ENCODE measurements at regions not wholly inside any gene's neighbourhood (a gene's known extent, or its start where the extent isn't known, plus 50 kb on each side); places are given as distances from the start of the nearest gene placed in this dataset.

DNA sequence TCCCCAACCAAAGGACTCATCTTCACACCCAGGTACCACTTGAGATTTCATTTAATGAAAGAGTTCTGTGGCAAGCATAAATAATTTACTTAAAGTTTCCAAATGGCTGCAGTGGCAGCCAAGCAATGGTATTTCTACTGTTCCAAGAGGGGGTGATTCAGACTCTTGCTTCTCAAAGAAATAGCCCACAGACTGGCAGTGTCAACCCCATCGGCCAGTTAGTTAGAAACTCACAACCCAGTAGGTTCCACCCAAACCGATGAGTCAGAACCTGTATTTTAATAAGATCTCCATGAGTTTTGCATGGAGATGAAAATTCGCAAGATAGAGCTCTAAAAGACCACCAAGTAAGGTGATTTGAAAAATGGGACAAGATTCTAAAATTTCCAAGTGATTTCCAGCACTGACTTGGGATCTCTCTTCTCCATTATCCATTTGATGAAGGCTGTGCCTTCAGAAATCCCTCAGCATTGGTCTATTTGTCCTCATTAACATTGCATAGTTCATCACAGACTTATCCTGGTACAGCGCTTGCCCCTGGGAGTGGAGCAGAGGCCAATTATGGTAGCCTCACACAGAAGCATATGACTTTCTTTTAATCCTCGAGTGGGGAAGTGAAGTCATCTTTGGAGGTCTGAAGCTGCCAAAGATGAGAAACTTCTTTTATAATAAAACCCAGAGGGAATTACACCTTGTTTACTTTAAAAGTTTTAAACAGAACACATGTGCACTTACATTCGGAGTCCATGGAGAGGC lies 361.4 kb upstream of the ID2 start:
- no peak for TF ChIP-seq SCRT1 (tag by site-specific recombination; IDR thresholded peaks at IDR 0.05; ENCODE audit: borderline replicate concordance)
- TF ChIP-seq ZNF324 (tag by site-specific recombination; IDR thresholded peaks at IDR 0.05), result no peak
- TF ChIP-seq ZNF639 (tag by site-specific recombination; IDR thresholded peaks at IDR 0.05), result no peak
- TF ChIP-seq ZNF560 (tag by site-specific recombination; IDR thresholded peaks at IDR 0.05; ENCODE audit: borderline replicate concordance), result no peak
- TF ChIP-seq ZNF449 (tag by site-specific recombination; IDR thresholded peaks at IDR 0.05), result no peak
- no peak for TF ChIP-seq ZNF629 (tag by site-specific recombination; IDR thresholded peaks at IDR 0.05)
- TF ChIP-seq RBAK (tag by site-specific recombination; IDR thresholded peaks at IDR 0.05), result no peak
- no peak for TF ChIP-seq SCRT2 (tag by site-specific recombination; IDR thresholded peaks at IDR 0.05)
- TF ChIP-seq, protein P1, sequence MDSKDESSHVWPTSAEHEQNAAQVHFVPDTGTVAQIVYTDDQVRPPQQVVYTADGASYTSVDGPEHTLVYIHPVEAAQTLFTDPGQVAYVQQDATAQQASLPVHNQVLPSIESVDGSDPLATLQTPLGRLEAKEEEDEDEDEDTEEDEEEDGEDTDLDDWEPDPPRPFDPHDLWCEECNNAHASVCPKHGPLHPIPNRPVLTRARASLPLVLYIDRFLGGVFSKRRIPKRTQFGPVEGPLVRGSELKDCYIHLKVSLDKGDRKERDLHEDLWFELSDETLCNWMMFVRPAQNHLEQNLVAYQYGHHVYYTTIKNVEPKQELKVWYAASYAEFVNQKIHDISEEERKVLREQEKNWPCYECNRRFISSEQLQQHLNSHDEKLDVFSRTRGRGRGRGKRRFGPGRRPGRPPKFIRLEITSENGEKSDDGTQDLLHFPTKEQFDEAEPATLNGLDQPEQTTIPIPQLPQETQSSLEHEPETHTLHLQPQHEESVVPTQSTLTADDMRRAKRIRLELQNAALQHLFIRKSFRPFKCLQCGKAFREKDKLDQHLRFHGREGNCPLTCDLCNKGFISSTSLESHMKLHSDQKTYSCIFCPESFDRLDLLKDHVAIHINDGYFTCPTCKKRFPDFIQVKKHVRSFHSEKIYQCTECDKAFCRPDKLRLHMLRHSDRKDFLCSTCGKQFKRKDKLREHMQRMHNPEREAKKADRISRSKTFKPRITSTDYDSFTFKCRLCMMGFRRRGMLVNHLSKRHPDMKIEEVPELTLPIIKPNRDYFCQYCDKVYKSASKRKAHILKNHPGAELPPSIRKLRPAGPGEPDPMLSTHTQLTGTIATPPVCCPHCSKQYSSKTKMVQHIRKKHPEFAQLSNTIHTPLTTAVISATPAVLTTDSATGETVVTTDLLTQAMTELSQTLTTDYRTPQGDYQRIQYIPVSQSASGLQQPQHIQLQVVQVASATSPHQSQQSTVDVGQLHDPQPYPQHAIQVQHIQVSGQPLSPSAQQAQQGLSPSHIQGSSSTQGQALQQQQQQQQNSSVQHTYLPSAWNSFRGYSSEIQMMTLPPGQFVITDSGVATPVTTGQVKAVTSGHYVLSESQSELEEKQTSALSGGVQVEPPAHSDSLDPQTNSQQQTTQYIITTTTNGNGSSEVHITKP (tag by site-specific recombination; IDR thresholded peaks at IDR 0.05), result no peak
- TF ChIP-seq KLF7 (tag by site-specific recombination; IDR thresholded peaks at IDR 0.05; ENCODE audit: borderline replicate concordance), result no peak
- no peak for TF ChIP-seq ZNF266 (tag by site-specific recombination; IDR thresholded peaks at IDR 0.05; ENCODE audit: low read depth)
- no peak for TF ChIP-seq ZBTB11 (tag by site-specific recombination; conservative IDR thresholded peaks at IDR 0.05; ENCODE audit: low read depth)
- no peak for TF ChIP-seq TRIM28 (IDR thresholded peaks at IDR 0.05; ENCODE audit: borderline replicate concordance, low read length)
- no peak for TF ChIP-seq KLF10 (tag by site-specific recombination; IDR thresholded peaks at IDR 0.05)
- no peak overlapping the region for H3K27ac ChIP-seq (ENCODE audit: extremely low read depth, low read depth, low read length)
- POLR2A ChIA-PET, result no interaction called here
- no peaks in the 10 kb centered on the region for H3K9me3 ChIP-seq (ENCODE audit: control insufficient read depth, insufficient read depth, low read depth, low read length)
- no peak overlapping the region for H3K4me3 ChIP-seq (ENCODE audit: low read depth, low read length)
- CTCF ChIA-PET, result no interaction called here
- no peaks in the 10 kb centered on the region for H3K4me1 ChIP-seq (ENCODE audit: control insufficient read depth, insufficient read depth, low read length)
- no peaks in the 10 kb centered on the region for H3K36me3 ChIP-seq (ENCODE audit: control insufficient read depth in 2 of 2, insufficient read depth in 1 of 2, low read length in 2 of 2)

DNA sequence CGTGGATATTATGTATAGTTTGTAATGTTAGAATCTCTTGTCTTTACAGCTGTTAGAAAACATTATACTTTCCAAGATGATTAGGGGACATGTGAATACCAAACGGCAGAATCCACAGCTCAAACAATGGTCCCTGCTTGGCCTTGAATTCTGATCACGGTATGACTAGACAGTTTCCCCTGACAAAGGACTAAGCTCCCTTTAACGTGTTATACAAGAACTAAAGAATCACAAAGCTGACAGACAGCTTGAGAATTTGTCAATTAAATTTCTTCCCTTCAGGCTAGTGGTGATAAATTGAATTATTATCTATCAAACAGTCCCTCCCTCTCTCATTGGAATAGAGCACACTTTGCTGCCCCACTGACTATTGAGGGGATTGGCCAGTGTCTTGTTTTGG lies 359.2 kb upstream of the ID2 start:
- CTCF ChIA-PET, result no interaction called here
- Histone ChIP-seq H3K36me3 (ENCODE audit: control insufficient read depth in 2 of 2, insufficient read depth in 1 of 2, low read length in 2 of 2) (no peaks in the 10 kb centered on the region), H3K27ac (ENCODE audit: extremely low read depth, low read depth, low read length) (no peak overlapping the region), H3K4me1 (ENCODE audit: control insufficient read depth, insufficient read depth, low read length) (no peaks in the 10 kb centered on the region), H3K4me3 (ENCODE audit: low read depth, low read length) (no peak overlapping the region), H3K9me3 (ENCODE audit: control insufficient read depth, insufficient read depth, low read depth, low read length) (no peaks in the 10 kb centered on the region)
- POLR2A ChIA-PET, result no interaction called here
- TF ChIP-seq ZSCAN18 (tag by site-specific recombination; IDR thresholded peaks at IDR 0.05) (no peak), ZNF202 (tag by site-specific recombination; IDR thresholded peaks at IDR 0.05; ENCODE audit: borderline replicate concordance) (no peak), ZNF184 (tag by site-specific recombination; IDR thresholded peaks at IDR 0.05) (no peak), ZNF639 (tag by site-specific recombination; IDR thresholded peaks at IDR 0.05) (no peak), MEIS1 (CRISPR knock-in tag; IDR thresholded peaks at IDR 0.05; ENCODE audit: borderline replicate concordance) (no peak), ZNF133 (tag by site-specific recombination; IDR thresholded peaks at IDR 0.05) (no peak), ZNF549 (tag by site-specific recombination; IDR thresholded peaks at IDR 0.05) (no peak)
- TF ChIP-seq, protein P2, sequence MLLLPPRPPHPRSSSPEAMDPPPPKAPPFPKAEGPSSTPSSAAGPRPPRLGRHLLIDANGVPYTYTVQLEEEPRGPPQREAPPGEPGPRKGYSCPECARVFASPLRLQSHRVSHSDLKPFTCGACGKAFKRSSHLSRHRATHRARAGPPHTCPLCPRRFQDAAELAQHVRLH (tag by site-specific recombination; IDR thresholded peaks at IDR 0.05), result no peak
